Keratinocyte (primary cell): ENCODE measurements at regions not wholly inside any gene's neighbourhood (a gene's known extent, or its start where the extent isn't known, plus 50 kb on each side); places are given as distances from the start of the nearest gene placed in this dataset.
"Not testable (repeated sequence)": the region's sequence is repeated elsewhere in the genome, so short reads cannot be mapped to it uniquely, and the experiment has no call there.

Experiments used
- DNase-seq: peaks from one replicate; pipeline ENCODE4 v3.0.0-alpha.2; 2011; ENCODE audit warnings: low read depth, missing footprints, low spot score
- FAIRE-seq: peaks from 2 replicates; lab custom pipeline; 2011; peaks lifted over from hg19 to GRCh38; lab: Jason Lieb, UNC
- H2AFZ ChIP-seq: 2 replicates; pipeline ENCODE4 v1.6.0; 2012; ENCODE audit warnings: low read length, control low read depth, inconsistent platforms; ENCODE audit not compliant: control insufficient read depth
- H3K27ac ChIP-seq: 2 replicates; pipeline ENCODE4 v1.5.1; 2011; ENCODE audit warnings: low read length; ENCODE audit not compliant: control insufficient read depth, insufficient read depth
- H3K27me3 ChIP-seq: 3 replicates; pipeline ENCODE4 v1.6.0; 2011; ENCODE audit warnings: low read length; ENCODE audit not compliant: control insufficient read depth, insufficient read depth; ENCODE audit errors: extremely low read depth
- H3K36me3 ChIP-seq, 2 experiments: 2 replicates in 1 of 2; 3 replicates in 1 of 2; pipeline ENCODE4 v1.5.1; 2011; ENCODE audit warnings: low read length in 2 of 2, mild to moderate bottlenecking in 1 of 2; ENCODE audit not compliant: control insufficient read depth in 2 of 2, insufficient read depth in 2 of 2; ENCODE audit errors: extremely low read depth in 1 of 2
- H3K4me1 ChIP-seq: 3 replicates; pipeline ENCODE4 v1.5.1; 2011; ENCODE audit warnings: low read length; ENCODE audit not compliant: control insufficient read depth, insufficient read depth; ENCODE audit errors: extremely low read depth
- H3K4me2 ChIP-seq: 3 replicates; pipeline ENCODE4 v1.6.0; 2011; ENCODE audit warnings: low read depth, low read length; ENCODE audit not compliant: control insufficient read depth, insufficient read depth; ENCODE audit errors: extremely low read depth
- H3K4me3 ChIP-seq, 3 experiments: fragments of 200-600 bp in 1 of 3; sonication (generic) in 1 of 3; 2 replicates in 2 of 3; 3 replicates in 1 of 3; pipeline ENCODE4 v1.5.1; 2011 to 2016; ENCODE audit warnings: low read length in 3 of 3, mild to moderate bottlenecking in 3 of 3, control low read depth in 2 of 3, inconsistent platforms in 1 of 3, low read depth in 1 of 3, mixed read lengths in 1 of 3, mixed run types in 1 of 3, moderate library complexity in 1 of 3; ENCODE audit not compliant: control insufficient read depth in 2 of 3, insufficient read depth in 2 of 3; ENCODE audit errors: extremely low read depth in 1 of 3
- H3K79me2 ChIP-seq: 2 replicates; pipeline ENCODE4 v1.6.0; 2012; ENCODE audit warnings: low read length; ENCODE audit not compliant: control insufficient read depth, insufficient read depth
- H3K9ac ChIP-seq: 3 replicates; pipeline ENCODE4 v1.6.0; 2011; ENCODE audit warnings: low read length; ENCODE audit not compliant: control insufficient read depth, insufficient read depth; ENCODE audit errors: extremely low read depth
- H3K9me1 ChIP-seq: 3 replicates; pipeline ENCODE4 v1.6.0; 2011; ENCODE audit warnings: low read length; ENCODE audit not compliant: control insufficient read depth, insufficient read depth; ENCODE audit errors: extremely low read depth
- H3K9me3 ChIP-seq: 2 replicates; pipeline ENCODE4 v1.5.1; 2012; ENCODE audit warnings: low read depth, low read length; ENCODE audit not compliant: control insufficient read depth
- H4K20me1 ChIP-seq: 3 replicates; pipeline ENCODE4 v1.6.0; 2011; ENCODE audit warnings: low read length; ENCODE audit not compliant: control insufficient read depth, insufficient read depth; ENCODE audit errors: extremely low read depth
- EZH2 ChIP-seq: IDR thresholded peaks from one replicate; pipeline ENCODE4 v1.6.1; 2012; ENCODE audit warnings: inconsistent platforms, mild to moderate bottlenecking, low read length, moderate library complexity
- dilution Hi-C: fragments of 300-500 bp; cut with MboI; formaldehyde crosslinking; loops from one replicate; pipeline ENCODE4 v1.7.0; 2020; ENCODE audit warnings: low sequenced_read_pairs; ENCODE audit not compliant: extremely low pct_ligation_motif_present
- TF ChIP-seq, protein P1 (sequence below), 3 experiments: IDR thresholded peaks in 1 of 3; conservative IDR thresholded peaks in 1 of 3; optimal IDR thresholded peaks in 1 of 3; 2 replicates in 2 of 3; 3 replicates in 1 of 3; pipeline versions ENCODE3 to v1.5.1; 2011; ENCODE audit warnings: low read length in 3 of 3, mild to moderate bottlenecking in 3 of 3, moderate library complexity in 2 of 3, control low read depth in 1 of 3, inconsistent platforms in 1 of 3; ENCODE audit not compliant: insufficient read depth in 2 of 3; ENCODE audit errors: extremely low read depth in 1 of 3

GRCh38 chr13:54402495-54402894 is 1373.9 kb downstream of the OLFM4 start:
- Histone ChIP-seq H3K4me1 (no peaks in the 10 kb centered on the region), H3K27me3 (no peaks in the 10 kb centered on the region), H3K9me1 (no peaks in the 10 kb centered on the region), H2AFZ (no peak overlapping the region), H3K79me2 (no peaks in the 10 kb centered on the region), H3K4me3 (no peak overlapping the region), H3K4me2 (no peak overlapping the region), H3K9ac (no peak overlapping the region), H4K20me1 (no peaks in the 10 kb centered on the region), H3K27ac (no peak overlapping the region), H3K9me3 (peaks cover 2% of the 10 kb centered on the region), H3K36me3 (no peaks in the 10 kb centered on the region)
- FAIRE-seq (no peak), DNase-seq (no peak)
- dilution Hi-C loops: no loop called here
- TF ChIP-seq EZH2: no peak
- TF ChIP-seq, protein P1, sequence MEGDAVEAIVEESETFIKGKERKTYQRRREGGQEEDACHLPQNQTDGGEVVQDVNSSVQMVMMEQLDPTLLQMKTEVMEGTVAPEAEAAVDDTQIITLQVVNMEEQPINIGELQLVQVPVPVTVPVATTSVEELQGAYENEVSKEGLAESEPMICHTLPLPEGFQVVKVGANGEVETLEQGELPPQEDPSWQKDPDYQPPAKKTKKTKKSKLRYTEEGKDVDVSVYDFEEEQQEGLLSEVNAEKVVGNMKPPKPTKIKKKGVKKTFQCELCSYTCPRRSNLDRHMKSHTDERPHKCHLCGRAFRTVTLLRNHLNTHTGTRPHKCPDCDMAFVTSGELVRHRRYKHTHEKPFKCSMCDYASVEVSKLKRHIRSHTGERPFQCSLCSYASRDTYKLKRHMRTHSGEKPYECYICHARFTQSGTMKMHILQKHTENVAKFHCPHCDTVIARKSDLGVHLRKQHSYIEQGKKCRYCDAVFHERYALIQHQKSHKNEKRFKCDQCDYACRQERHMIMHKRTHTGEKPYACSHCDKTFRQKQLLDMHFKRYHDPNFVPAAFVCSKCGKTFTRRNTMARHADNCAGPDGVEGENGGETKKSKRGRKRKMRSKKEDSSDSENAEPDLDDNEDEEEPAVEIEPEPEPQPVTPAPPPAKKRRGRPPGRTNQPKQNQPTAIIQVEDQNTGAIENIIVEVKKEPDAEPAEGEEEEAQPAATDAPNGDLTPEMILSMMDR (optimal IDR thresholded peaks at IDR 0.05 in 1 of 3, IDR thresholded peaks at IDR 0.05 in 1 of 3, conservative IDR thresholded peaks at IDR 0.05 in 1 of 3; ENCODE audit: extremely low read depth in 1 of 3, insufficient read depth in 2 of 3, low read length in 3 of 3): no peak

DNA sequence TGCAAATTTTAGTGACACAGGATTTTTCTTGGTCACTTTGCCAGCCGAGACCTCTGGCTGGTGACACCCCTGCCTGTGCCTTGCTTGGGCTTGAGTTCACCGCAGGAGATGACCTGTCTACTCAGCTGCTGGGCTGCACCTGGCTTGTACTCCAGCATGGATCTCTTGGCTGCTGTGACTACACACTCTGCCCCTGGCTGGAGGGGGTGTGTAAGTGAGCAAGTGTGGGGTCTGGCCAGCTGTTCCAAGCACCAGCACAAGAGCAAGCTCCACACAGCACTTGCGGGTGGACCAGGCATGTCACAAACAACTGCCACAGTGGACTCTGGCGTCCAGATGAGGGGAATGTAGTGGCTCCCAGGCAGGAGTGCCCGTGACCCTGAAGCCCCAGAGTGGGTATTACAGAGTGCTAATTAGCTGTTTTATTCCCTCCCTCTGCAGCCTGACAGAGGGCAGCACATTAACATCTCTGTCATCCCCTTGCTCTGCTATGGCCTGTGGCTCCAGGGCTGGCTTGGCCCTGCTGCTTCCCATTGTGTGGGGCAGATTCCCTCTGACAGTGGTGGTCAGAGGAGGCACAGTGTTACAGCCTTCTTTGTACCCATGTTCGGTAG is 1387.2 kb downstream of the OLFM4 start:
- TF ChIP-seq EZH2: no peak
- TF ChIP-seq, protein P1 (optimal IDR thresholded peaks at IDR 0.05 in 1 of 3, IDR thresholded peaks at IDR 0.05 in 1 of 3, conservative IDR thresholded peaks at IDR 0.05 in 1 of 3; ENCODE audit: extremely low read depth in 1 of 3, insufficient read depth in 2 of 3, low read length in 3 of 3): no peak
- no peaks in the 10 kb centered on the region for H3K9me1 ChIP-seq
- dilution Hi-C loops: no loop called here

GRCh38 chr13:54422946-54423345 is 1394.3 kb downstream of the OLFM4 start:
- H3K36me3 ChIP-seq, H3K79me2 ChIP-seq, FAIRE-seq, H3K4me2 ChIP-seq, H3K4me3 ChIP-seq, H3K4me1 ChIP-seq, H3K27me3 ChIP-seq, H3K9me1 ChIP-seq, H3K9me3 ChIP-seq, H4K20me1 ChIP-seq, H3K27ac ChIP-seq, DNase-seq, H2AFZ ChIP-seq, dilution Hi-C loops, H3K9ac ChIP-seq: not testable (repeated sequence)

More for the DNA sequence above, 1387.2 kb downstream of the OLFM4 start:
- Histone ChIP-seq H3K27ac (no peak overlapping the region), H3K4me1 (no peaks in the 10 kb centered on the region), H3K4me2 (no peak overlapping the region), H4K20me1 (no peaks in the 10 kb centered on the region), H3K79me2 (no peaks in the 10 kb centered on the region), H3K27me3 (no peaks in the 10 kb centered on the region), H2AFZ (no peak overlapping the region), H3K36me3 (no peaks in the 10 kb centered on the region), H3K9ac (no peak overlapping the region), H3K4me3 (no peak overlapping the region), H3K9me3 (peaks cover 6% of the 10 kb centered on the region)
- DNase-seq: no peak
- FAIRE-seq: no peak
